GM12878 (cell line): ENCODE measurements at regions not wholly inside any gene's neighbourhood (a gene's known extent, or its start where the extent isn't known, plus 50 kb on each side); places are given as distances from the start of the nearest gene placed in this dataset.

Experiments used
- ATAC-seq: fragments of 200-7000 bp; cut with Tn5 transposase; 3 replicates; pipeline ENCODE4 v1.9.1; 2020; ENCODE audit warnings: mild to moderate bottlenecking, moderate library complexity
- BruUV-seq: library from RNA; stranded (reverse); fragments of 400-500 nt; replicated peaks from 2 replicates; lab custom pipeline; 2021; lab: Mats Ljungman, UMichigan
- CTCF ChIA-PET: fragments of 300-600 bp; sonication (Branson Sonifier 250); formaldehyde crosslinking; extraction: SDS; loops from one replicate; lab custom pipeline; 2021; ENCODE audit warnings: inconsistent platforms; lab: Yijun Ruan, JAX
- POLR2A ChIA-PET: fragments of 350-600 bp; formaldehyde crosslinking; extraction: SDS; loops from one replicate; lab custom pipeline; 2021; ENCODE audit warnings: inconsistent platforms; lab: Charles Lee
- RAD21 ChIA-PET: fragments of 300-600 bp; sonication (Branson Sonifier 250); formaldehyde crosslinking; loops from one replicate; lab custom pipeline; 2023; ENCODE audit warnings: antibody characterized with exemption; ENCODE audit not compliant: unreplicated experiment; lab: Charles Lee
- SMC1A ChIA-PET: fragments of 300-600 bp; sonication (Branson Sonifier 250); formaldehyde crosslinking; loops from one replicate; lab custom pipeline; 2023; ENCODE audit not compliant: unreplicated experiment, uncharacterized antibody; lab: Charles Lee
- DNase-seq: peaks from one replicate; pipeline ENCODE4 v3.0.0-alpha.2; 2011; ENCODE audit warnings: low read depth, low spot score
- FAIRE-seq: peaks from 3 replicates; lab custom pipeline; 2011; peaks lifted over from hg19 to GRCh38; lab: Jason Lieb, UNC
- H2AFZ ChIP-seq: 2 replicates; pipeline ENCODE4 v1.6.0; 2011; ENCODE audit warnings: low read depth, low read length, control low read depth; ENCODE audit not compliant: control insufficient read depth
- H3K27ac ChIP-seq: 2 replicates; pipeline ENCODE4 v1.5.1; 2011; ENCODE audit warnings: control low read depth; ENCODE audit not compliant: control insufficient read depth, insufficient read depth
- H3K27me3 ChIP-seq, 2 experiments: replicated peaks in 1 of 2; 2 replicates each; pipeline versions ENCODE4 v1.6.0 to v1.6.1; 2011; ENCODE audit warnings: low read length in 1 of 2; ENCODE audit not compliant: control insufficient read depth in 2 of 2, insufficient read depth in 2 of 2
- H3K36me3 ChIP-seq, 2 experiments: 2 replicates each; pipeline ENCODE4 v1.5.1; 2011; ENCODE audit warnings: low read length in 1 of 2; ENCODE audit not compliant: control insufficient read depth in 2 of 2, insufficient read depth in 2 of 2
- H3K4me1 ChIP-seq: 2 replicates; pipeline ENCODE4 v1.6.1; 2011; ENCODE audit warnings: mild to moderate bottlenecking, low read length, moderate library complexity, mixed read lengths; ENCODE audit not compliant: control insufficient read depth, insufficient read depth
- H3K4me2 ChIP-seq: 2 replicates; pipeline ENCODE4 v1.6.0; 2011; ENCODE audit warnings: control low read depth; ENCODE audit not compliant: control insufficient read depth, insufficient read depth
- H3K4me3 ChIP-seq: fragments of 200-600 bp; sonication (generic); 2 replicates; pipeline ENCODE4 v1.5.1; 2016
- H3K79me2 ChIP-seq: 2 replicates; pipeline ENCODE4 v1.6.0; 2011; ENCODE audit warnings: low read length; ENCODE audit not compliant: control insufficient read depth, insufficient read depth
- H3K9ac ChIP-seq: 2 replicates; pipeline ENCODE4 v1.8.0; 2011; ENCODE audit warnings: low read length, control low read depth, mixed read lengths; ENCODE audit not compliant: control insufficient read depth, insufficient read depth
- H3K9me3 ChIP-seq: replicated peaks from 3 replicates; pipeline ENCODE4 v1.5.1; 2011; ENCODE audit warnings: mild to moderate bottlenecking, low read length; ENCODE audit not compliant: control insufficient read depth, insufficient read depth
- H4K20me1 ChIP-seq: 2 replicates; pipeline ENCODE4 v1.6.0; 2011; ENCODE audit not compliant: control insufficient read depth, insufficient read depth
- ATF7 ChIP-seq: fragments of 450-650 bp; IDR thresholded peaks from 2 replicates; pipeline ENCODE4 v1.6.1; 2016; ENCODE audit warnings: low read depth, mild to moderate bottlenecking
- RB1 ChIP-seq: fragments of 450-650 bp; formaldehyde crosslinking; IDR thresholded peaks from 2 replicates; pipeline ENCODE4 v1.6.1; 2017; ENCODE audit warnings: mild to moderate bottlenecking, borderline replicate concordance
- SUPT20H ChIP-seq: IDR thresholded peaks from 2 replicates; pipeline ENCODE4 v1.6.1; 2011; ENCODE audit warnings: low read depth, mild to moderate bottlenecking, low read length, moderate library complexity, borderline replicate concordance; ENCODE audit not compliant: control insufficient read depth
- WGBS: methylation state at CpG from one replicate; pipeline ENCODE4 v1.1.6; 2016; ENCODE audit warnings: low lambda C conversion rate; ENCODE audit not compliant: insufficient replicate concordance, insufficient coverage; ENCODE audit errors: missing lambda C conversion rate; 5-methylcytosine and 5-hydroxymethylcytosine counted together
- in situ Hi-C: fragments of 300-500 bp; cut with MboI; formaldehyde crosslinking; loops from 9 replicates; pipeline ENCODE4 v1.14.3; 2018; ENCODE audit warnings: mixed read lengths
- intact Hi-C: fragments of 100-400 bp; cut with micrococcal nuclease; formaldehyde crosslinking; loops from one replicate; pipeline ENCODE4 v1.14.2; 2022; ENCODE audit not compliant: unreplicated experiment
- TF ChIP-seq, protein P1 (sequence below): IDR thresholded peaks from 2 replicates; pipeline ENCODE4 v1.6.1; 2012; ENCODE audit warnings: improper control_type of control experiment, low read depth, low read length; ENCODE audit not compliant: insufficient replicate concordance
- TF ChIP-seq, protein P2 (sequence below): fragments of 450-650 bp; IDR thresholded peaks from 2 replicates; pipeline ENCODE4 v1.6.1; 2018; ENCODE audit warnings: mild to moderate bottlenecking, low read depth, moderate library complexity; ENCODE audit not compliant: partially characterized antibody
- TF ChIP-seq, protein P3 (sequence below): IDR thresholded peaks from 2 replicates; pipeline ENCODE4 v1.6.1; 2012; ENCODE audit warnings: low read depth, low read length, improper control_type of control experiment

DNA sequence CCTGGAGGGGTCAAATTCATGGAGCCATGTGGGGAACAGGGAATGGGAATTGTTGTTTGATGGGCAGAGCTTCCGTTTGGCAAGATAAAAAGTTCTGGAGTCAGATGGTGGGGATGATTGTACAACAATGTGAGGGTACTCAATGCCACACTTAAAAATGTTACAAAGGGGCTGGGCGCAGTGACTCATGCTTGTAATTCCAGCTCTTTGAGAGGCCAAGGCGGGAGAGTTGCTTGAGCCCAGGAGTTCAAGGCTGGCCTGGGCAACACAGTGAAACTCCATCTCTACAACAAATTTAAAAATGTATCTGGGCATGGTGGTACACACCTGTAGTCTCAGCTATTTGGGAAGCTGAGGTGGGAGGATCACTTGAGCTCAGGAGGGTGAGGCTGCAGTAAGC is 66.0 kb upstream of the DIO3 start (continued):
- TF ChIP-seq, protein P1, sequence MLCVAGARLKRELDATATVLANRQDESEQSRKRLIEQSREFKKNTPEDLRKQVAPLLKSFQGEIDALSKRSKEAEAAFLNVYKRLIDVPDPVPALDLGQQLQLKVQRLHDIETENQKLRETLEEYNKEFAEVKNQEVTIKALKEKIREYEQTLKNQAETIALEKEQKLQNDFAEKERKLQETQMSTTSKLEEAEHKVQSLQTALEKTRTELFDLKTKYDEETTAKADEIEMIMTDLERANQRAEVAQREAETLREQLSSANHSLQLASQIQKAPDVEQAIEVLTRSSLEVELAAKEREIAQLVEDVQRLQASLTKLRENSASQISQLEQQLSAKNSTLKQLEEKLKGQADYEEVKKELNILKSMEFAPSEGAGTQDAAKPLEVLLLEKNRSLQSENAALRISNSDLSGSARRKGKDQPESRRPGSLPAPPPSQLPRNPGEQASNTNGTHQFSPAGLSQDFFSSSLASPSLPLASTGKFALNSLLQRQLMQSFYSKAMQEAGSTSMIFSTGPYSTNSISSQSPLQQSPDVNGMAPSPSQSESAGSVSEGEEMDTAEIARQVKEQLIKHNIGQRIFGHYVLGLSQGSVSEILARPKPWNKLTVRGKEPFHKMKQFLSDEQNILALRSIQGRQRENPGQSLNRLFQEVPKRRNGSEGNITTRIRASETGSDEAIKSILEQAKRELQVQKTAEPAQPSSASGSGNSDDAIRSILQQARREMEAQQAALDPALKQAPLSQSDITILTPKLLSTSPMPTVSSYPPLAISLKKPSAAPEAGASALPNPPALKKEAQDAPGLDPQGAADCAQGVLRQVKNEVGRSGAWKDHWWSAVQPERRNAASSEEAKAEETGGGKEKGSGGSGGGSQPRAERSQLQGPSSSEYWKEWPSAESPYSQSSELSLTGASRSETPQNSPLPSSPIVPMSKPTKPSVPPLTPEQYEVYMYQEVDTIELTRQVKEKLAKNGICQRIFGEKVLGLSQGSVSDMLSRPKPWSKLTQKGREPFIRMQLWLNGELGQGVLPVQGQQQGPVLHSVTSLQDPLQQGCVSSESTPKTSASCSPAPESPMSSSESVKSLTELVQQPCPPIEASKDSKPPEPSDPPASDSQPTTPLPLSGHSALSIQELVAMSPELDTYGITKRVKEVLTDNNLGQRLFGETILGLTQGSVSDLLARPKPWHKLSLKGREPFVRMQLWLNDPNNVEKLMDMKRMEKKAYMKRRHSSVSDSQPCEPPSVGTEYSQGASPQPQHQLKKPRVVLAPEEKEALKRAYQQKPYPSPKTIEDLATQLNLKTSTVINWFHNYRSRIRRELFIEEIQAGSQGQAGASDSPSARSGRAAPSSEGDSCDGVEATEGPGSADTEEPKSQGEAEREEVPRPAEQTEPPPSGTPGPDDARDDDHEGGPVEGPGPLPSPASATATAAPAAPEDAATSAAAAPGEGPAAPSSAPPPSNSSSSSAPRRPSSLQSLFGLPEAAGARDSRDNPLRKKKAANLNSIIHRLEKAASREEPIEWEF, result no peak
- TF ChIP-seq, all 136 proteins: peak for 0

DNA sequence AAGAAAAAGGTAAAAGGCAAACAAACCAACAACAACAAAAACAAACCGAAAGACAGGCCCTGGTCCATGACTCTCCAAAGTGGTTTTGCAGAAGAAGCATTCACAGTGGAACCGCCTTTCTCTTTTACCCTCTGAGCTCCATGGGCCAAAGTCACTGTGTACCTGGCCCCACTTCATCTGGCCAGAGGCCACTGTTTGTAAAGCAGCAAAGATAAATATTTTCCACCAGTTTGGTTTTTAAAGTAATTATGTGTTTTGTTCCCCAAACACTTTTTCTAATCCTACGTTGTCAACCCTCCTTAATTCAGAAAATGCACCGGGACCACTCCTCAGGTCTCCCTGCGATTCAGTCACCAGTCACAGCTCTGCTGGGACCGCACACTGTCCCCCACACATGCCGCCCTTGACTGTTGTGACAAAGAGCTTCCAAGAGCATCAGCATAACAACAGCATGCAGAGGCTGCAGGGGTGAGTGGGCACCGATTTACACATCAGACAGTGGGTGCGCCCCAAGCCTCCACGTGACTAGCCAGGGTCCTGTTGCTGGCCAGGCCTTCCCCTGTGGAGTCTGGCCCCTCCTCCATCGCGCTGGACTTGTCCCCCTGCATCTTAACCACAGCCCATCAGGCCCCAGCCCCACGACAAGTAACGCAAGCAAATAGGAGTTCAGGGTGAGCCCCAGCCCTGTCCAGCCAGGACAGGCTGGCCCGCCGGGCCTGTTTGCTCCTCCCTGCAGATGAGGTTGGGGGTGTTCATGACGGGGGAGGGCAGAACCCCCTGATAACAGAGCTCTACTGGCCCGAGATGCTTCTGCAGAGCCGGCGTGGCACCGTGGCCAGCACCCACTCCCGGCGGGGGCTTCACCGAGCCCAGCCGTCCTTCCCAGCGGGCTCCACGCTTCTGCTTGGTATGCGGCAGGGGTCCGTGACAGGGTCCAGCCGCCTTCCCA is 65.2 kb upstream of the DIO3 start:
- WGBS, result 48% methylated on average over 30 of the region's 30 CpGs
- TF ChIP-seq, protein P2, sequence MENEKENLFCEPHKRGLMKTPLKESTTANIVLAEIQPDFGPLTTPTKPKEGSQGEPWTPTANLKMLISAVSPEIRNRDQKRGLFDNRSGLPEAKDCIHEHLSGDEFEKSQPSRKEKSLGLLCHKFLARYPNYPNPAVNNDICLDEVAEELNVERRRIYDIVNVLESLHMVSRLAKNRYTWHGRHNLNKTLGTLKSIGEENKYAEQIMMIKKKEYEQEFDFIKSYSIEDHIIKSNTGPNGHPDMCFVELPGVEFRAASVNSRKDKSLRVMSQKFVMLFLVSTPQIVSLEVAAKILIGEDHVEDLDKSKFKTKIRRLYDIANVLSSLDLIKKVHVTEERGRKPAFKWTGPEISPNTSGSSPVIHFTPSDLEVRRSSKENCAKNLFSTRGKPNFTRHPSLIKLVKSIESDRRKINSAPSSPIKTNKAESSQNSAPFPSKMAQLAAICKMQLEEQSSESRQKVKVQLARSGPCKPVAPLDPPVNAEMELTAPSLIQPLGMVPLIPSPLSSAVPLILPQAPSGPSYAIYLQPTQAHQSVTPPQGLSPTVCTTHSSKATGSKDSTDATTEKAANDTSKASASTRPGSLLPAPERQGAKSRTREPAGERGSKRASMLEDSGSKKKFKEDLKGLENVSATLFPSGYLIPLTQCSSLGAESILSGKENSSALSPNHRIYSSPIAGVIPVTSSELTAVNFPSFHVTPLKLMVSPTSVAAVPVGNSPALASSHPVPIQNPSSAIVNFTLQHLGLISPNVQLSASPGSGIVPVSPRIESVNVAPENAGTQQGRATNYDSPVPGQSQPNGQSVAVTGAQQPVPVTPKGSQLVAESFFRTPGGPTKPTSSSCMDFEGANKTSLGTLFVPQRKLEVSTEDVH, result no peak
- TF ChIP-seq RB1, result no peak
- TF ChIP-seq SUPT20H, result no peak
- TF ChIP-seq, protein P3, sequence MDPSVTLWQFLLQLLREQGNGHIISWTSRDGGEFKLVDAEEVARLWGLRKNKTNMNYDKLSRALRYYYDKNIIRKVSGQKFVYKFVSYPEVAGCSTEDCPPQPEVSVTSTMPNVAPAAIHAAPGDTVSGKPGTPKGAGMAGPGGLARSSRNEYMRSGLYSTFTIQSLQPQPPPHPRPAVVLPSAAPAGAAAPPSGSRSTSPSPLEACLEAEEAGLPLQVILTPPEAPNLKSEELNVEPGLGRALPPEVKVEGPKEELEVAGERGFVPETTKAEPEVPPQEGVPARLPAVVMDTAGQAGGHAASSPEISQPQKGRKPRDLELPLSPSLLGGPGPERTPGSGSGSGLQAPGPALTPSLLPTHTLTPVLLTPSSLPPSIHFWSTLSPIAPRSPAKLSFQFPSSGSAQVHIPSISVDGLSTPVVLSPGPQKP, result no peak
- no peak for TF ChIP-seq ATF7

More for the DNA sequence above, 65.2 kb upstream of the DIO3 start:
- Histone ChIP-seq H3K79me2 (no peaks in the 10 kb centered on the region), H3K36me3 (no peaks in the 10 kb centered on the region), H3K27me3 (no peaks in the 10 kb centered on the region; a peak in 1 of 4 replicates), H2AFZ (no peak overlapping the region), H3K4me3 (no peak overlapping the region), H3K9ac (no peak overlapping the region), H3K27ac (no peak overlapping the region), H3K4me2 (no peak overlapping the region), H4K20me1 (no peaks in the 10 kb centered on the region), H3K9me3 (no peaks in the 10 kb centered on the region), H3K4me1 (no peaks in the 10 kb centered on the region)
- FAIRE-seq (no peak), DNase-seq (no peak), ATAC-seq (no peak)
- ChIA-PET CTCF (no interaction called here), SMC1A (no interaction called here), POLR2A (no interaction called here), RAD21 (no interaction called here)
- intact Hi-C loops (no loop called here), in situ Hi-C loops (no loop called here)
- BruUV-seq, result no TSS peak
